ENCODE measurements at regions not wholly inside any gene's neighbourhood (a gene's known extent, or its start where the extent isn't known, plus 50 kb on each side); places are given as distances from the start of the nearest gene placed in this dataset.

- TF ChIP-seq POLR2A (IDR thresholded peaks at IDR 0.05; ENCODE audit: control extremely low read depth in 1 of 2, low read depth in 2 of 2, low read length in 2 of 2) (no peak), GTF2F1 (IDR thresholded peaks at IDR 0.05; ENCODE audit: borderline replicate concordance, low read depth, low read length) (no peak), BACH1 (IDR thresholded peaks at IDR 0.05; ENCODE audit: low read length) (no peak), SP2 (IDR thresholded peaks at IDR 0.05; ENCODE audit: low read length) (no peak), JUN (IDR thresholded peaks at IDR 0.05; ENCODE audit: low read depth, low read length) (no peak), ATF3 (IDR thresholded peaks at IDR 0.05; ENCODE audit: insufficient read depth, low read depth, low read length) (no peak), POLR2AphosphoS5 (IDR thresholded peaks at IDR 0.05; ENCODE audit: low read depth, low read length) (no peak), EZH2 (IDR thresholded peaks at IDR 0.05; ENCODE audit: low read depth, low read length, severe bottlenecking) (no peak)
- TF ChIP-seq, protein P1, sequence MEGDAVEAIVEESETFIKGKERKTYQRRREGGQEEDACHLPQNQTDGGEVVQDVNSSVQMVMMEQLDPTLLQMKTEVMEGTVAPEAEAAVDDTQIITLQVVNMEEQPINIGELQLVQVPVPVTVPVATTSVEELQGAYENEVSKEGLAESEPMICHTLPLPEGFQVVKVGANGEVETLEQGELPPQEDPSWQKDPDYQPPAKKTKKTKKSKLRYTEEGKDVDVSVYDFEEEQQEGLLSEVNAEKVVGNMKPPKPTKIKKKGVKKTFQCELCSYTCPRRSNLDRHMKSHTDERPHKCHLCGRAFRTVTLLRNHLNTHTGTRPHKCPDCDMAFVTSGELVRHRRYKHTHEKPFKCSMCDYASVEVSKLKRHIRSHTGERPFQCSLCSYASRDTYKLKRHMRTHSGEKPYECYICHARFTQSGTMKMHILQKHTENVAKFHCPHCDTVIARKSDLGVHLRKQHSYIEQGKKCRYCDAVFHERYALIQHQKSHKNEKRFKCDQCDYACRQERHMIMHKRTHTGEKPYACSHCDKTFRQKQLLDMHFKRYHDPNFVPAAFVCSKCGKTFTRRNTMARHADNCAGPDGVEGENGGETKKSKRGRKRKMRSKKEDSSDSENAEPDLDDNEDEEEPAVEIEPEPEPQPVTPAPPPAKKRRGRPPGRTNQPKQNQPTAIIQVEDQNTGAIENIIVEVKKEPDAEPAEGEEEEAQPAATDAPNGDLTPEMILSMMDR (IDR thresholded peaks at IDR 0.05; ENCODE audit: control extremely low read depth in 1 of 3, insufficient read depth in 1 of 3, low read depth in 1 of 3, low read length in 3 of 3): no peak
Observed at GRCh38 chr11:10942620-10943019, 84.8 kb upstream of the ZBED5 start.

All from H1 (cell line).